ENCODE measurements at regions not wholly inside any gene's neighbourhood (a gene's known extent, or its start where the extent isn't known, plus 50 kb on each side); places are given as distances from the start of the nearest gene placed in this dataset.
"Not testable (repeated sequence)": the region's sequence is repeated elsewhere in the genome, so short reads cannot be mapped to it uniquely, and the experiment has no call there.

DNA sequence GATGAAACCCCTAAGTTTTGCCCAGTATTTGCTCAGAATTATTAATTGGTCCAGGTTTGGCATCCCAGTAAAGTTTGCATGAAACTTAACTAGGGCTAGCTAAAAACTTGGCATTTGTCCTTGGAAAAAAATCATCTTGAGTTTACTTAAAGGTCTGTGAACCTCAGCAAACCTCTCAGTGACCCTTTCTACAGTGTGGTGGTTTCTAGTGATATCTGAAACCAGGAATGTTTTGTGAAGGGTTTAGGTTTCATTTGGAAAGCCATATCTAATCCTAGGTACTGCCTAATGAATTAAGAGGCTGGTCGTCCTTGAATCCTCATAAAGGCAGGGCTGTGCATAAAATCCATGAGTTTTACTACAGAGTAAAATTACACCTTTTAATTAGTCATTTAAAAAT, 218.5 kb upstream of the ANKRD50 start (continued):
- TF ChIP-seq POU5F1 (IDR thresholded peaks at IDR 0.05; ENCODE audit: low read depth, low read length) (no peak), NANOG (IDR thresholded peaks at IDR 0.05; ENCODE audit: insufficient read depth, low read depth, low read length, poor library complexity, severe bottlenecking) (no peak)

- H2BK120ac ChIP-seq (replicated peaks; ENCODE audit: low read depth, low read length); H3K4me1 ChIP-seq (replicated peaks in 1 of 4; ENCODE audit: control insufficient read depth in 3 of 4, insufficient read depth in 4 of 4, low read length in 3 of 4); H3K36me3 ChIP-seq (ENCODE audit: control insufficient read depth in 2 of 4, insufficient read depth in 4 of 4, low read length in 3 of 4); H3K79me2 ChIP-seq (ENCODE audit: control insufficient read depth in 1 of 2, insufficient read depth in 2 of 2, low read length in 2 of 2); H3K56ac ChIP-seq (replicated peaks; ENCODE audit: insufficient read length, low read depth, low read length); H3K23ac ChIP-seq (ENCODE audit: insufficient read length); H2AFZ ChIP-seq (ENCODE audit: low read length); H4K91ac ChIP-seq (replicated peaks; ENCODE audit: insufficient read length, low read length); DNase-seq (ENCODE audit: low read depth in 1 of 2, low spot score in 2 of 2); H4K5ac ChIP-seq (ENCODE audit: insufficient read length, low read depth, low read length); H3K4me3 ChIP-seq (ENCODE audit: extremely low read depth in 1 of 4, insufficient read depth in 2 of 4, low read depth in 3 of 4, low read length in 4 of 4); H3K4ac ChIP-seq (replicated peaks; ENCODE audit: insufficient read length, low read depth, low read length); H3K14ac ChIP-seq (ENCODE audit: insufficient read length); H3K4me2 ChIP-seq (ENCODE audit: insufficient read depth in 1 of 2, low read depth in 2 of 2, low read length in 2 of 2); H3K79me1 ChIP-seq (ENCODE audit: low read depth, low read length); H4K8ac ChIP-seq (ENCODE audit: extremely low read depth, insufficient read depth, low read length); CTCF ChIA-PET (ENCODE audit: partially characterized antibody); H3K9me3 ChIP-seq (ENCODE audit: insufficient read depth in 2 of 2, low read depth in 1 of 2, low read length in 1 of 2); H3K27ac ChIP-seq (ENCODE audit: low read depth, low read length); H2AK5ac ChIP-seq (ENCODE audit: low read depth, low read length); H2BK5ac ChIP-seq (ENCODE audit: low read depth, low read length); POLR2A ChIA-PET (ENCODE audit: partially characterized antibody); H3K23me2 ChIP-seq (ENCODE audit: low read depth, low read length); H2BK12ac ChIP-seq (ENCODE audit: low read depth, low read length); FAIRE-seq; H2BK15ac ChIP-seq (ENCODE audit: low read length); H3K27me3 ChIP-seq (replicated peaks in 1 of 4; ENCODE audit: control insufficient read depth in 3 of 4, extremely low read depth in 1 of 4, insufficient read depth in 3 of 4, low read length in 3 of 4); H2BK20ac ChIP-seq (ENCODE audit: low read length); H4K20me1 ChIP-seq (replicated peaks in 1 of 2; ENCODE audit: control insufficient read depth in 1 of 2, insufficient read depth in 2 of 2, low read length in 2 of 2); H3K18ac ChIP-seq (ENCODE audit: extremely low read depth, low read length); H3K9ac ChIP-seq (replicated peaks in 1 of 4; ENCODE audit: extremely low read depth in 1 of 4, low read depth in 3 of 4, low read length in 3 of 4): not testable (repeated sequence)
- 91% methylated on average over 11 of the region's 12 CpGs; no CpG with 5 or more reads in 1 of the 2 experiments for WGBS, 2 experiments (ENCODE audit: extremely low coverage in 1 of 2, insufficient coverage in 1 of 2, insufficient read length in 1 of 2, insufficient replicate concordance in 2 of 2, low coverage in 1 of 2, low lambda C conversion rate in 2 of 2, missing lambda C conversion rate in 1 of 2)
Measured at GRCh38 chr4:124922748-124923147, 210.2 kb upstream of the ANKRD50 start.

All from H1 (cell line).